Neural cell (in vitro differentiated cells): ENCODE measurements at regions not wholly inside any gene's neighbourhood (a gene's known extent, or its start where the extent isn't known, plus 50 kb on each side); places are given as distances from the start of the nearest gene placed in this dataset.

Source experiments
- H2AFZ ChIP-seq: fragments of 200-600, 300-800 bp; sonication (generic), shearing (Covaris generic); 2 replicates; pipeline ENCODE4 v1.6.0; 2014; ENCODE audit warnings: low read depth, mild to moderate bottlenecking, antibody characterized with exemption, low read length, moderate library complexity
- H3F3A ChIP-seq: fragments of 200-600 bp; shearing (Covaris generic); 2 replicates; pipeline ENCODE4 v1.6.1; 2016; ENCODE audit warnings: mild to moderate bottlenecking, moderate library complexity, mixed read lengths, antibody characterized with exemption, low read length; ENCODE audit not compliant: insufficient read depth, poor library complexity, severe bottlenecking
- H3K27ac ChIP-seq: fragments of 200-600, 300-800 bp; sonication (generic), shearing (Covaris generic); 2 replicates; pipeline ENCODE4 v1.5.1; 2014; ENCODE audit warnings: mild to moderate bottlenecking, low read length, moderate library complexity
- H3K27me3 ChIP-seq: fragments of 300-800, 200-600 bp; sonication (generic), shearing (Covaris generic); 2 replicates; pipeline ENCODE4 v1.6.0; 2014; ENCODE audit warnings: mild to moderate bottlenecking, low read depth, low read length, moderate library complexity; ENCODE audit not compliant: insufficient read depth
- H3K36me3 ChIP-seq: fragments of 300-800, 200-600 bp; sonication (generic), shearing (Covaris generic); 2 replicates; pipeline ENCODE4 v1.5.1; 2014; ENCODE audit warnings: mild to moderate bottlenecking, antibody characterized with exemption, low read length, moderate library complexity; ENCODE audit not compliant: insufficient read depth
- H3K4me2 ChIP-seq: fragments of 300-800, 200-600 bp; sonication (generic), shearing (Covaris generic); 2 replicates; pipeline ENCODE4 v1.6.0; 2014; ENCODE audit warnings: mild to moderate bottlenecking, low read length
- H3K4me3 ChIP-seq: fragments of 300-800, 200-600 bp; sonication (generic), shearing (Covaris generic); 2 replicates; pipeline ENCODE4 v1.5.1; 2014; ENCODE audit warnings: mild to moderate bottlenecking, low read length, moderate library complexity
- H3K79me2 ChIP-seq: fragments of 200-600 bp; shearing (Covaris generic); replicated peaks from 2 replicates; pipeline ENCODE4 v1.6.0; 2014; ENCODE audit warnings: mild to moderate bottlenecking, low read length, moderate library complexity; ENCODE audit not compliant: insufficient read depth
- H3K9ac ChIP-seq: fragments of 300-800, 200-600 bp; sonication (generic), shearing (Covaris generic); 2 replicates; pipeline ENCODE4 v1.6.1; 2016; ENCODE audit warnings: mild to moderate bottlenecking, low read length, mixed read lengths
- H3K9me2 ChIP-seq: fragments of 200-600 bp; shearing (Covaris generic); 2 replicates; pipeline ENCODE4 v1.6.1; 2016; ENCODE audit warnings: mild to moderate bottlenecking, low read length, mixed read lengths; ENCODE audit not compliant: insufficient read depth
- H3K9me3 ChIP-seq: fragments of 200-600, 300-800 bp; sonication (generic), shearing (Covaris generic); 2 replicates; pipeline ENCODE4 v1.6.1; 2016; ENCODE audit warnings: mild to moderate bottlenecking, mixed run types, low read length, moderate library complexity, mixed read lengths
- H4K20me1 ChIP-seq: fragments of 200-600 bp; shearing (Covaris generic); 2 replicates; pipeline ENCODE4 v1.6.1; 2016; ENCODE audit warnings: mild to moderate bottlenecking, mixed run types; ENCODE audit not compliant: insufficient read depth
- CTCF ChIP-seq: fragments of 450-650 bp; IDR thresholded peaks from 2 replicates; pipeline ENCODE4 v1.5.1; 2014; ENCODE audit warnings: antibody characterized with exemption, mild to moderate bottlenecking, moderate library complexity; ENCODE audit not compliant: poor library complexity, severe bottlenecking
- EP300 ChIP-seq: fragments of 450-650 bp; conservative IDR thresholded peaks from 2 replicates; pipeline ENCODE4 v1.6.1; 2014; ENCODE audit warnings: antibody characterized with exemption, mild to moderate bottlenecking, moderate library complexity; ENCODE audit not compliant: poor library complexity, severe bottlenecking
- EZH2 ChIP-seq: fragments of 200-600, 300-800 bp; shearing (Covaris generic), sonication (generic); IDR thresholded peaks from 2 replicates; pipeline ENCODE4 v1.6.1; 2014; ENCODE audit warnings: antibody characterized with exemption, low read length, borderline replicate concordance, mild to moderate bottlenecking; ENCODE audit not compliant: insufficient read depth, poor library complexity, severe bottlenecking
- MXI1 ChIP-seq: fragments of 450-650 bp; conservative IDR thresholded peaks from 2 replicates; pipeline ENCODE4 v1.6.1; 2014; ENCODE audit warnings: antibody characterized with exemption, mild to moderate bottlenecking; ENCODE audit not compliant: poor library complexity, severe bottlenecking
- POLR2AphosphoS5 ChIP-seq: IDR thresholded peaks from 2 replicates; pipeline ENCODE4 v1.6.1; 2012
- RAD21 ChIP-seq: fragments of 450-650 bp; conservative IDR thresholded peaks from 2 replicates; pipeline ENCODE4 v1.6.1; 2014; ENCODE audit warnings: antibody characterized with exemption, mild to moderate bottlenecking, moderate library complexity
- REST ChIP-seq: IDR thresholded peaks from 2 replicates; pipeline ENCODE4 v1.6.1; 2012; ENCODE audit warnings: borderline replicate concordance
- SMC3 ChIP-seq: fragments of 450-650 bp; conservative IDR thresholded peaks from 2 replicates; pipeline ENCODE4 v1.6.1; 2014; ENCODE audit warnings: antibody characterized with exemption, mild to moderate bottlenecking, moderate library complexity; ENCODE audit not compliant: poor library complexity
- TAF1 ChIP-seq: IDR thresholded peaks from 2 replicates; pipeline ENCODE4 v1.6.1; 2012; ENCODE audit warnings: low read depth

GRCh38 chr4:74682567-74683359 is 111.6 kb downstream of the BTC start:
- H3K27me3 ChIP-seq: no peaks in the 10 kb centered on the region
- H3K4me3 ChIP-seq: no peak overlapping the region
- no peaks in the 10 kb centered on the region for H3K36me3 ChIP-seq
- H3K79me2 ChIP-seq: no peaks in the 10 kb centered on the region
- no peaks in the 10 kb centered on the region for H4K20me1 ChIP-seq
- no peak overlapping the region for H3K9ac ChIP-seq
- TF ChIP-seq RAD21 (no peak), EP300 (no peak), EZH2 (no peak), SMC3 (no peak), REST (no peak), TAF1 (no peak), CTCF (no peak), POLR2AphosphoS5 (no peak), MXI1 (no peak)
- H2AFZ ChIP-seq: no peak overlapping the region
- no peaks in the 10 kb centered on the region for H3K9me2 ChIP-seq
- no peaks in the 10 kb centered on the region for H3K9me3 ChIP-seq
- H3F3A ChIP-seq: no peaks in the 10 kb centered on the region
- H3K4me2 ChIP-seq: no peak overlapping the region
- no peak overlapping the region for H3K27ac ChIP-seq

GRCh38 chr4:74692972-74693371 is 101.4 kb downstream of the BTC start:
- TF ChIP-seq SMC3 (no peak), EP300 (no peak), MXI1 (no peak), POLR2AphosphoS5 (no peak), REST (no peak), EZH2 (no peak), TAF1 (no peak), RAD21 (no peak), CTCF (no peak)
- no peak overlapping the region for H3K4me3 ChIP-seq
- H3K9ac ChIP-seq: no peak overlapping the region
- no peaks in the 10 kb centered on the region for H3K27me3 ChIP-seq
- no peak overlapping the region for H2AFZ ChIP-seq
- no peaks in the 10 kb centered on the region for H3K9me3 ChIP-seq
- no peaks in the 10 kb centered on the region for H3K9me2 ChIP-seq
- no peaks in the 10 kb centered on the region for H4K20me1 ChIP-seq
- H3K4me2 ChIP-seq: no peak overlapping the region
- no peaks in the 10 kb centered on the region for H3K36me3 ChIP-seq
- H3F3A ChIP-seq: no peaks in the 10 kb centered on the region
- H3K27ac ChIP-seq: no peak overlapping the region
- H3K79me2 ChIP-seq: no peaks in the 10 kb centered on the region
